Endothelial cell of umbilical vein (primary cell): ENCODE measurements at regions not wholly inside any gene's neighbourhood (a gene's known extent, or its start where the extent isn't known, plus 50 kb on each side); places are given as distances from the start of the nearest gene placed in this dataset.

ENCODE experiments used
- BruUV-seq: library from RNA; stranded (reverse); fragments of 400-500 nt; replicated peaks from 2 replicates; lab custom pipeline; 2021; lab: Mats Ljungman, UMichigan
- CTCF ChIA-PET: fragments of 300-600, 350-600 bp; sonication (Branson Sonifier 250); formaldehyde crosslinking; loops from one replicate; lab custom pipeline; 2021; ENCODE audit warnings: antibody characterized with exemption, inconsistent platforms; lab: Charles Lee
- POLR2A ChIA-PET: fragments of 300-600, 350-600 bp; sonication (Branson Sonifier 250); formaldehyde crosslinking; loops from one replicate; lab custom pipeline; 2021; ENCODE audit warnings: antibody characterized with exemption, inconsistent platforms; lab: Charles Lee
- DNase-seq: peaks from one replicate; pipeline ENCODE4 v3.0.0-alpha.2; 2011; ENCODE audit warnings: low read depth, low spot score
- FAIRE-seq: peaks from 2 replicates; lab custom pipeline; 2011; peaks lifted over from hg19 to GRCh38; lab: Jason Lieb, UNC
- H2AFZ ChIP-seq: 2 replicates; pipeline ENCODE4 v1.6.0; 2012; ENCODE audit warnings: low read depth, low read length, control low read depth, inconsistent platforms
- H3K27ac ChIP-seq: 2 replicates; pipeline ENCODE4 v1.5.1; 2011; ENCODE audit warnings: low read depth, mild to moderate bottlenecking, control low read depth, low read length, moderate library complexity; ENCODE audit not compliant: insufficient read depth
- H3K27me3 ChIP-seq, 2 experiments: 2 replicates each; pipeline versions ENCODE4 v1.6.0 to v1.6.1; 2011; ENCODE audit warnings: low read length in 2 of 2, mixed read lengths in 1 of 2; ENCODE audit not compliant: control insufficient read depth in 2 of 2, insufficient read depth in 2 of 2
- H3K36me3 ChIP-seq, 2 experiments: 2 replicates in 1 of 2; 3 replicates in 1 of 2; pipeline ENCODE4 v1.5.1; 2011; ENCODE audit warnings: low read length in 2 of 2, mild to moderate bottlenecking in 1 of 2, moderate library complexity in 1 of 2; ENCODE audit not compliant: control insufficient read depth in 2 of 2, insufficient read depth in 2 of 2; ENCODE audit errors: extremely low read depth in 1 of 2
- H3K4me1 ChIP-seq: 3 replicates; pipeline ENCODE4 v1.5.1; 2011; ENCODE audit warnings: mild to moderate bottlenecking, low read length; ENCODE audit not compliant: control insufficient read depth, insufficient read depth; ENCODE audit errors: extremely low read depth
- H3K4me2 ChIP-seq: 2 replicates; pipeline ENCODE4 v1.6.1; 2011; ENCODE audit warnings: low read length, control low read depth, mixed read lengths; ENCODE audit not compliant: insufficient read depth
- H3K4me3 ChIP-seq, 3 experiments: fragments of 200-600 bp in 1 of 3; sonication (generic), shearing (Covaris generic) in 1 of 3; replicated peaks in 1 of 3; 2 replicates each; pipeline ENCODE4 v1.5.1; 2011 to 2016; ENCODE audit warnings: control low read depth in 3 of 3, low read length in 3 of 3, mild to moderate bottlenecking in 2 of 3, inconsistent platforms in 1 of 3, low read depth in 1 of 3, moderate library complexity in 1 of 3; ENCODE audit not compliant: insufficient read depth in 1 of 3
- H3K79me2 ChIP-seq: 2 replicates; pipeline ENCODE4 v1.6.0; 2012; ENCODE audit warnings: low read length, inconsistent platforms; ENCODE audit not compliant: control insufficient read depth, insufficient read depth
- H3K9ac ChIP-seq: replicated peaks from 2 replicates; pipeline ENCODE3; 2011; ENCODE audit warnings: low read length, control low read depth; ENCODE audit not compliant: insufficient read depth; ENCODE audit errors: extremely low read depth
- H3K9me1 ChIP-seq: replicated peaks from 3 replicates; pipeline ENCODE4 v1.6.0; 2011; ENCODE audit warnings: mild to moderate bottlenecking, low read length; ENCODE audit not compliant: control insufficient read depth, insufficient read depth; ENCODE audit errors: extremely low read depth
- H3K9me3 ChIP-seq: replicated peaks from 2 replicates; pipeline ENCODE4 v1.5.1; 2012; ENCODE audit warnings: low read length, inconsistent platforms; ENCODE audit not compliant: control insufficient read depth, insufficient read depth
- H4K20me1 ChIP-seq: replicated peaks from 2 replicates; pipeline ENCODE3; 2011; ENCODE audit warnings: mild to moderate bottlenecking, low read length; ENCODE audit not compliant: control insufficient read depth, insufficient read depth; ENCODE audit errors: extremely low read depth
- EZH2 ChIP-seq: IDR thresholded peaks from 2 replicates; pipeline ENCODE4 v1.6.1; 2012; ENCODE audit warnings: borderline replicate concordance, low read depth, mild to moderate bottlenecking, moderate library complexity, low read length, inconsistent platforms; ENCODE audit not compliant: severe bottlenecking
- FOS ChIP-seq: IDR thresholded peaks from 2 replicates; pipeline ENCODE4 v1.6.1; 2011; ENCODE audit warnings: mild to moderate bottlenecking, low read length, moderate library complexity, borderline replicate concordance; ENCODE audit not compliant: insufficient read depth
- GATA2 ChIP-seq: IDR thresholded peaks from 2 replicates; pipeline ENCODE4 v1.7.0; 2011; ENCODE audit warnings: low read depth, mild to moderate bottlenecking, moderate library complexity, mixed read lengths, low read length; ENCODE audit not compliant: insufficient read length, insufficient read depth
- JUN ChIP-seq: IDR thresholded peaks from 2 replicates; pipeline ENCODE4 v1.6.1; 2011; ENCODE audit warnings: borderline replicate concordance, low read depth; ENCODE audit not compliant: insufficient read length, insufficient read depth
- MYC ChIP-seq: IDR thresholded peaks from one replicate; pipeline ENCODE4 v1.6.1; 2011; ENCODE audit warnings: mild to moderate bottlenecking, low read depth, low read length
- POLR2A ChIP-seq: IDR thresholded peaks from 2 replicates; pipeline ENCODE4 v1.6.1; 2012; ENCODE audit warnings: low read depth, mild to moderate bottlenecking, control low read depth, low read length
- POLR2AphosphoS5 ChIP-seq: IDR thresholded peaks from 2 replicates; pipeline ENCODE4 v1.6.1; 2012; ENCODE audit warnings: low read depth, mild to moderate bottlenecking, control low read depth, low read length, moderate library complexity; ENCODE audit not compliant: insufficient read depth
- dilution Hi-C: fragments of 300-500 bp; cut with MboI; formaldehyde crosslinking; loops from one replicate; pipeline ENCODE4 v1.15.0; 2019; ENCODE audit warnings: low sequenced_read_pairs; ENCODE audit not compliant: extremely low pct_ligation_motif_present
- intact Hi-C: fragments of 100-400 bp; cut with micrococcal nuclease; formaldehyde crosslinking; loops from one replicate; pipeline ENCODE4 v1.10.0; 2022
- TF ChIP-seq, protein P1 (sequence below): IDR thresholded peaks from 2 replicates; pipeline ENCODE4 v1.6.1; 2011; ENCODE audit not compliant: insufficient read depth, insufficient read length
- TF ChIP-seq, protein P2 (sequence below), 2 donors: IDR thresholded peaks; 1 replicate in 1 of 2; 2 replicates in 1 of 2; pipeline ENCODE4 v1.5.1; 2011; ENCODE audit warnings: low read length in 2 of 2, mild to moderate bottlenecking in 2 of 2, moderate library complexity in 2 of 2, control low read depth in 1 of 2, inconsistent platforms in 1 of 2, low read depth in 1 of 2; ENCODE audit not compliant: insufficient read depth in 1 of 2; ENCODE audit errors: extremely low read depth in 1 of 2

DNA sequence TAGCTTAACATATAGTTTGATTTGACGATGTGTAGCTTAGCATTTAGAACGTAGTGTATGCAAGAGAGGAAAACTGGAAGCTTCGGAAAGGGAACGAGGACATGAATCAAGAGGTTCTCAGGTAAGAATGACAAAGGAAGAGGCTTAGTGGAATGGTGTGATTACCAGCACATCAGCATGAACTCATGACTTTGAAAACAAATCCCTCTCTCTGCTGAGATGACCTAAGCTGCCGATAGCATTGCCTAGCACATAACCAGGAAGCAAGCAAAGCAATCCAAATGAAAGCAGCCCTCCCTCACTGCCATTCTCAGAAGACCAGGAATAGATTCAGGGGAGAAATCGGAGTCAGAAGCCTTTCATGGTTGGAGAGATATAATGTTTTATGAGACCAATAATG lies 51.3 kb upstream of the CCL1 start:
- CTCF ChIA-PET = no interaction called here
- dilution Hi-C loops = no loop called here
- no peaks in the 10 kb centered on the region for H3K36me3 ChIP-seq

More for the DNA sequence above, 51.3 kb upstream of the CCL1 start:
- Histone ChIP-seq H3K9me1 (no peaks in the 10 kb centered on the region), H2AFZ (peak overlapping the region; percentile 22), H3K9ac (no peak overlapping the region), H4K20me1 (no peaks in the 10 kb centered on the region), H3K4me1 (peaks cover 14% of the 10 kb centered on the region), H3K4me3 (no peak overlapping the region), H3K4me2 (no peak overlapping the region), H3K27me3 (peaks cover 0 to 4% of the 10 kb centered on the region in 2 experiments), H3K9me3 (no peaks in the 10 kb centered on the region), H3K79me2 (no peaks in the 10 kb centered on the region), H3K27ac (no peak overlapping the region)
- POLR2A ChIA-PET = no interaction called here
- intact Hi-C loops = loop anchor here (10.0 kb wide), 1 partner anchor 1130 kb away; no protein-coding TSS in a partner anchor
- DNase-seq = no peak
- no peak for TF ChIP-seq FOS
- no peak for TF ChIP-seq POLR2A
- TF ChIP-seq, protein P1, sequence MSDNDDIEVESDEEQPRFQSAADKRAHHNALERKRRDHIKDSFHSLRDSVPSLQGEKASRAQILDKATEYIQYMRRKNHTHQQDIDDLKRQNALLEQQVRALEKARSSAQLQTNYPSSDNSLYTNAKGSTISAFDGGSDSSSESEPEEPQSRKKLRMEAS = no peak
- TF ChIP-seq, protein P2, sequence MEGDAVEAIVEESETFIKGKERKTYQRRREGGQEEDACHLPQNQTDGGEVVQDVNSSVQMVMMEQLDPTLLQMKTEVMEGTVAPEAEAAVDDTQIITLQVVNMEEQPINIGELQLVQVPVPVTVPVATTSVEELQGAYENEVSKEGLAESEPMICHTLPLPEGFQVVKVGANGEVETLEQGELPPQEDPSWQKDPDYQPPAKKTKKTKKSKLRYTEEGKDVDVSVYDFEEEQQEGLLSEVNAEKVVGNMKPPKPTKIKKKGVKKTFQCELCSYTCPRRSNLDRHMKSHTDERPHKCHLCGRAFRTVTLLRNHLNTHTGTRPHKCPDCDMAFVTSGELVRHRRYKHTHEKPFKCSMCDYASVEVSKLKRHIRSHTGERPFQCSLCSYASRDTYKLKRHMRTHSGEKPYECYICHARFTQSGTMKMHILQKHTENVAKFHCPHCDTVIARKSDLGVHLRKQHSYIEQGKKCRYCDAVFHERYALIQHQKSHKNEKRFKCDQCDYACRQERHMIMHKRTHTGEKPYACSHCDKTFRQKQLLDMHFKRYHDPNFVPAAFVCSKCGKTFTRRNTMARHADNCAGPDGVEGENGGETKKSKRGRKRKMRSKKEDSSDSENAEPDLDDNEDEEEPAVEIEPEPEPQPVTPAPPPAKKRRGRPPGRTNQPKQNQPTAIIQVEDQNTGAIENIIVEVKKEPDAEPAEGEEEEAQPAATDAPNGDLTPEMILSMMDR (IDR thresholded peaks at IDR 0.05; ENCODE audit: extremely low read depth in 1 of 2, insufficient read depth in 1 of 2, low read depth in 1 of 2, low read length in 2 of 2) = no peak
- no peak for TF ChIP-seq JUN
- TF ChIP-seq EZH2 = no peak
- TF ChIP-seq MYC = no peak
- no peak for TF ChIP-seq GATA2
- no peak for TF ChIP-seq POLR2AphosphoS5
- peak; percentile 57 for FAIRE-seq
- no TSS peak for BruUV-seq
